GM18909 (cell line): ENCODE measurements at regions not wholly inside any gene's neighbourhood (a gene's known extent, or its start where the extent isn't known, plus 50 kb on each side); places are given as distances from the start of the nearest gene placed in this dataset.

Source experiments
- ATAC-seq: cut with Tn5 transposase; IDR thresholded peaks from one replicate; pipeline ENCODE4 v1.9.1; 2021; ENCODE audit warnings: mild to moderate bottlenecking; ENCODE audit not compliant: unreplicated experiment, poor library complexity

DNA sequence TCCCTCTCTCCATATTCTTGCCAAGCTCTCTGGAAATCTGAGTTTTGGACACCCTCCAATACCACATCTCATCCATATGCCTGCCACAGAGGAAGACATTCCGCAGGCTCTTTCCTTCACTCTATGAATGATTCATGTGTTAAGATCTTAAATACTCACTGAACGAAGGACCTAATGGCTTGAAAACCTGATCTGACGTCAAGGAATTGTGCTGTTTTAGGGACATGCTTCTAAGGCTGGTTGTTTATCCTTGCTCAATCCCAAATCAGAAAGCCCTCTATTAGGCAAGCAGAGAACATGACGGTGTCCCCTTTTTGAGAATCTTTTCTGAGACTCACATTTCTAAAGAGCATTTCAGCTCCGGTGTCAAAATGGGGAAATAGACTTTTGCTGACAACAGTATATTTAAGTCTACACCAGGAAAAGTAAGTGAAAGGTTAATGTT, 83.7 kb upstream of the GALNT5 start:
- ATAC-seq, result no peak

DNA sequence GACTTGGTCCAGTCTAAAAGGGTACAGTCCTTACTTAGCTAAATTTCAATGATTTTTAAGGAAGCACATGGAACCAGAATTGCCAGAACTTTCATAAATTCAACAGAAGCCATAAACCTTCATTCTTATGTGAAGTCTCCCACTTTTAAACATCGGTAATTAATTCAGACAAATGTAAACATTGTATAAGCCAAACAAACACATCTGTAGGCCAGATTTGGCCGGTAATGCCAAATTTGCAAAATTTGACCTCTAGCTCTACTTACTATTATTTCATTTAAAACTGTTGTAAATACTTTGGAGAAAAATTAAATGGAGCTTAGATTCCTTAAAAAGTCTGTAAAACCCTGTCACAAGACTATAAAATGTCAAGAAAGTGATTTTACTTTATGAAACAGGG, 83.2 kb upstream of the GALNT5 start:
- no peak for ATAC-seq

DNA sequence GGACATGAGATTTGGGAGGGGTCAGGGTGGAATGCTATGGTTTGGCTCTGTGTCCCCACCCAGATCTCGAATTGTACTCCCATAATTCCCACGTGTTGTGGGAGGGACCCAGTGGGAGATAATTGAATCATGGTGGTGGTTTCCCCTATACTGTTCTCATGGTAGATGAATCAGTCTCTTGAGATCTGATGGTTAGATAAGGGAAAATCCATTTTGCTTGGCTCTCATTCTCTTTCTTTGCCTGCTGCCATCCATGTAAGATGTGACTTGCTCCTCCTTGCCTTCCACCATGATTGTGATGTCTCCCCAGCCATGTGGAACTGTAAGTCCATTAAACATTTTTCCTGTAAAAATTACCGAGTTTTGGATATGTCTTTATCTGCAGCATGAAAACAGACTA, 80.9 kb upstream of the GALNT5 start:
- no peak for ATAC-seq

DNA sequence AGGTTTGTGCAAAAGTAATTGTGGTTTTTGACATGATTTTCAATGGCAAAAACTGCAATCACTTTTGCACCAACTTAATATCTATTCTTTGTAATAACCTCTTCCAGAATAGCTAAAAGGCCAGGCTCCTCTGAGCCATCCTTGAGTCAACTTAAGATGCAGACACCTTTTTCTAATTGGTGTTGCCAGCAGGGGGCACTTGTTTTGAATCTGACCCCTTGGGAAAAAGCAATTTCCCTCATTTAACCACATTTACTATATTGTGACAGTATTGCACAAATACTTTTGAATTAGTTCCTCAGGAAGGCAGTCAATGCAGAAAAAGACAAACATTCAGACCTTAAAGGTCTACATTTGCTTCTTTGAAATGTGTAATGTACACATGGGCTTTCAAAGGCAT, 78.6 kb upstream of the GALNT5 start:
- ATAC-seq, result no peak

GRCh38 chr2:157179324-157180105, 78.0 kb upstream of the GALNT5 start:
- ATAC-seq, result no peak

DNA sequence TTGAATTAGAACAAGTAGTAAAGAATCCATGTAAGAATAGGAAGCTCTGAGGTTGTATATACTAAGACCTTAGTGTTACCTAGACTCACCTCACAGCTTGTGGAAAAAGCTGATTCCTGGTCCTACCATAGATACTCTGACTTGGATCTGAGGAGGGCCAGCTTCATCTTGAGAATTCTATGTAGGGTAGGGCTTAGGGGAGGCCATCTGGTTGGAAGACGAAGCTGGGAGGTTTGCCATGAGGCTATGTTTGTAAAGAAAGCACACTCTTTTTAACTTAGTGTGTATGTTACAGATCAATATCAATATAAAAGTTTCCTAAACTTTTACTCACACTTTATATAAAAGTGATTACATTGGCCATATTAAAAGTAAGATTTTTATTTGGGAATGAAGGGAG, 77.1 kb upstream of the GALNT5 start:
- no peak for ATAC-seq

GRCh38 chr2:157181234-157181633, 76.3 kb upstream of the GALNT5 start:
- no peak for ATAC-seq

DNA sequence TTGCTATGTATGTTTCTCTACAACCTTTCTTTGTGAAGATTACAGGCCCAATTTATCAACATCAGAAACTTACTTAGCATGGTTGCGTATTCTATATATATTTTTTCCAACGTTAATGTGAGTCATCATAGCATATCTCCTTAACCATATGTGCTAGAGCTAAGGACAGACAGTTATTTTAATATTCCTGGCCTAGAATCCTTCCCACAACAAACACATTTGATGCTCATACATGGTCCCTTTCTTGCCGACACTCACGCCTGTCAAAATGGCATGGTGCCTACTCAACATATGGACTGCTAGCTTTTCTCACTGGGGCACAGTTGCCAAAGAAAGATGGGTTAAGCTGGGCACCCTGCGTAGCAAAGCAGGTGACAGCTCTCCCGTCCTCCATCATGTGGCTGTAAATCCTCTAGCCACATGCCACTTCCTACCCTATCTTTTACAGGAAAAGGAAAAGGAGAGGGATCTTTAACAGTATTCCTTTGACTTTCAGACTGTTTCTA, 75.2 kb upstream of the GALNT5 start:
- no peak for ATAC-seq

DNA sequence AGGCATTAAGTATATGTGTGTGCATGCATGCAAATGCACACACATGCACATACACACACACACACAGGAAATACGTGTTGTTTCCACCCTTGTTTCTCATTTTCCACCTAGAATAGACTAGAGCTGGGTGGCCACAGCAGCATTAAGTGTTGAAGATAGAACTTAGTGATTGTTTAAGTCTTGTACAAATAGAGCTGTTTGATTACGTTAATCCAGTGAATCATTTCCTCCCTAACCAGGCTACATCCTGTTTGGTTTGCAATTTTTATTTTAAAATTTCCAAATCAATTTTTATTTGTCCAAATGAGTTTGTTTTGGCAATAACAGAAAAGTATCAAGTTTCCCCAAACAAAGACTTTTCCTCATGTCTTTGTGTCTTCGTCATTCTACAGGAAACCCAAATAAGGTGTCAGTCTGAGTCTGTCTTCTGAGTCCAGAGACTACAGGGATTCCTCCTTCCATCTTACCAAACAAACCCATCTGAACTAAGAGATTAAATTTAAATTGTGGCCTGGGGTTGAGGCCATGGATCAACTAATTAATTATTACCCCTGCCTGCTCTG, 74.6 kb upstream of the GALNT5 start:
- no peak for ATAC-seq

GRCh38 chr2:157184161-157184895, 73.2 kb upstream of the GALNT5 start:
- no peak for ATAC-seq

GRCh38 chr2:157185476-157186227, 71.9 kb upstream of the GALNT5 start:
- ATAC-seq, result no peak

DNA sequence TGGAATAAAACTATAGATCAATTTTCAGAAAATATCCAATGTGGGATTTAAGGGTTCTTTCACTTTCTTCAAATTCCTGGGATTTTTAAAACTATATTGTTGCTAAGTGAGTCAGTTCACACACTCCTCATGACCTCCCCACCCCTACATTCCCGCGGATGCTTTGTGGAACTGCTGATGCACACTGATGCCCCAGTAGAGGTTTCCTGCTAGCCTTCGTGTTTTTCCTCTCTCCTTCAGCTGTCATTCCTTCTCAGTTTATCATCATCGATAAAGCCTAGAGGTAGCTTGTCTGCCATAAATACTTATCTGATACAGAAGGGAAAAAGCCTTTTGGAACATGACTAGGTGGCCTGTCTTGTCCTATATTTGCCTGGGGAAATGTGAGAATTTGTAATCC, 67.4 kb upstream of the GALNT5 start:
- ATAC-seq, result no peak

DNA sequence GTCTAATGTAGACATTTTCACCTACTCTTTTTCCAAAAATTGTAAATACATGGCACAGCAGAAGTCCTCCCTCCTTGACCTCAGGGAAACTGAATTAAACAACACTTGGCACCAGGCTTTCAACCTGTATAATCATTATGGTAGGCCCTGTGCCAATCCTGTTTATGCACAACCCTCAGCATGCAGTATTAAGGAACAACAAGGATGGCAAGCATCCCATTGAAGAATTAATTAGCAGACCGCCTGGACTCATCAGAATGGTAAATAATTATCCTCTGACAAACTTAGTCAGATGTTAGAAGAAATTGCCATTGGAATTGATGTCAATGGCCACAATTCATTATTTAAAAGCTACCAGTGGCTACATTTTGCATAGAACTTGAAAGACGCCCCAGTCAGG, 66.3 kb upstream of the GALNT5 start:
- ATAC-seq, result no peak

GRCh38 chr2:157192445-157193423, 64.8 kb upstream of the GALNT5 start:
- ATAC-seq, result peak; percentile 93

DNA sequence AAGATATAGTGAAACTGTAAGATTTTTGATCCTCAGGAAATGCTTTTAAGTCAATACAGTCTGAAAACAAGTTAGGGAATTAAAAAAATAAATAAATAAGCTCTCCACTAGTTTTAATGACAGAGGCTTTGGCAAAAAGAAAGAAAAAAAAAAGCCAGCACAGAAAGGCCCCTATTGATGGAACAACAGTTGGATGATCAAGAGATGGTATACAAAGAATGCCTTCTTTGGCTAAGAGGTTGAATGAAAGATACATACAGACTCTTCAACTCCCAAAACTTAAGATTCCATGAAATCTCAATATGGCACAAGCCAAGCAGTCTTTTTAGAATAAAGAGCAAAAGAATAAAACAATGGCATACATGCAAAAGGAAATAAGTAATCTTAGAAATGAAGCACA, 64.0 kb upstream of the GALNT5 start:
- ATAC-seq, result peak; percentile 25

DNA sequence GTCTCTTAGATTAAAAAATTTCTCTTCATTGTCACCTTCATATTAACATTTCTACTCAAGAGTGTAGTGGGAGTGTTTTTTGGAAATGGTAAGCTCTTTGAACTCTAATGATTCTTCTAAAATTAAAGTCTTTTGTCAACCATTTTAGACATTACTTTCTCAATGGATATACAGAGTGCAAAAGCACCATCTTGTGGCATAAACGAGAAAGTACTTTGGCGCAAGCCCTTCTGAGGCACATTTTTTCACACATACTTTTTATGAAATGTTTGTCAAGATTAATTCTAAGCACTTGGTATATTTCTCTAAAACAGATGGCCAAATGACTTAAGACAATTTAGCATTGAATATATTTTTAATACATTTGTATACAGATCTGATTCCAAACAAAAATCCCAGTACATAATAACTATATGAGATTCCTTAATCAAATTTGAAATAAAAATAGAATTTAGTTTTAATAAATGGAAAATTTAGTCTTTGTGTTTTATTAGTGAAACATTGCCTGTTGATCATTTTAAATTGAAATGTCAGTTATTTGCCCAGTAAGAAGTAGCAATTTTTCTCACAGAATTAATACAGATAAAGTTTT, 63.3 kb upstream of the GALNT5 start:
- ATAC-seq, result peak; percentile 69

DNA sequence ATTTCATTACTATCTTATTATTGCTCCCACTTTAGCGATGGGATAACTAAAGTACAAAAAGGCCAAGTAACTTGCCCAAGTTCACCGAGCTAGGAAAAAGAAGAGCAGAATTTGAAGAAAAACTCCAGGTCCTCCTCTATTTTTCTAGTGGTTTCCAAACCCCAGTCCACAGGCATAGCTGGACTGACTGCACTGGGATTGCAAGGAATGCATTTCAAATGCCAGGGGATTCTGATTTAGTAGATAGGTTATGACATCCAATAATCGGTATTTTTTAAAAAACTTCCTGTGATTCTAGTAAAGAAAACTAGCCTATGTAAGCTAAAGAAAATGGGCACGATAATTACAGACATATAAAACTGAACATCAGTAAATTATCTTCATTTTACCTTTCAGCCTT, 62.7 kb upstream of the GALNT5 start:
- no peak for ATAC-seq

- ATAC-seq, result no peak
These were observed 60.5 kb upstream of the GALNT5 start for GRCh38 chr2:157196956-157197355.

DNA sequence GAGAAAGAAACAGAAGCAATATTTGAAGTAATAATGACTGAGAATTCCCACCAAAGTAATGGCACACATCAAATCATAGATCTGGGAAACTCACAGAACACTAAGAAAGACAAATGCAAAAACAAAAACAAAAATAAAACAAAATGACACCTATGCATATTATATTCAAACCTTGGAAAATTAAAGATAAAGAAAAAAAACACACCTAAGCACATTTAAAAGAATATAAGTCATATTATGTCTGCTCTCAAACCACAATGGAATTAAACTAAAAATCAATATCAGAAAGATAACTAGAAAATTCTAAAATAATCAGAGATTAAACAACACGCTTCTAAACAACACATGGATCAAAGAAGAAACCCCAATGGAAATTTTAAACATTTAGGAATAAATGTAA, 59.7 kb upstream of the GALNT5 start:
- ATAC-seq, result no peak
